Activated naive CD8-positive, alpha-beta T cell treated with anti-CD3 and anti-CD28 coated beads, Interleukin-2, amount 10 ng/mL, durations not matched to agents 7 days and 5 days (primary cell): ENCODE measurements at regions not wholly inside any gene's neighbourhood (a gene's known extent, or its start where the extent isn't known, plus 50 kb on each side); places are given as distances from the start of the nearest gene placed in this dataset.

Experiments
- ATAC-seq: fragments of 150-1000 bp; cut with Tn5 transposase; one replicate; pipeline ENCODE4 v1.10.0; 2021; ENCODE audit warnings: low read depth, moderate library complexity
- POLR2A ChIA-PET: fragments of 350-600 bp; sonication (Branson Sonifier 250); formaldehyde crosslinking; loops from one replicate; lab custom pipeline; 2021; ENCODE audit warnings: antibody characterized with exemption; lab: Charles Lee
- DNase-seq: peaks from one replicate; pipeline ENCODE4 v3.0.0; 2021
- H3K27ac Mint-ChIP-seq: one replicate; pipeline ENCODE4 v1.8.0; 2022; ENCODE audit warnings: mild to moderate bottlenecking, mixed read lengths
- H3K27me3 Mint-ChIP-seq: one replicate; pipeline ENCODE4 v1.8.0; 2022; ENCODE audit warnings: mild to moderate bottlenecking, moderate library complexity, mixed read lengths
- H3K36me3 Mint-ChIP-seq: one replicate; pipeline ENCODE4 v1.8.0; 2021; ENCODE audit warnings: mild to moderate bottlenecking, mixed read lengths
- H3K4me1 Mint-ChIP-seq: one replicate; pipeline ENCODE4 v1.8.0; 2021; ENCODE audit warnings: mixed read lengths
- H3K4me3 Mint-ChIP-seq: one replicate; pipeline ENCODE4 v1.8.0; 2022; ENCODE audit warnings: mild to moderate bottlenecking, moderate library complexity, mixed read lengths
- H3K9me3 Mint-ChIP-seq: one replicate; pipeline ENCODE4 v1.8.0; 2021; ENCODE audit warnings: mixed read lengths

- no peak for ATAC-seq
- DNase-seq = no peak
- Mint-ChIP-seq H3K27ac (no peak overlapping the region), H3K9me3 (no peaks in the 10 kb centered on the region), H3K4me1 (peaks cover 5% of the 10 kb centered on the region), H3K27me3 (peaks cover 4% of the 10 kb centered on the region), H3K4me3 (no peak overlapping the region), H3K36me3 (no peaks in the 10 kb centered on the region)
- POLR2A ChIA-PET = interaction anchor here (1.3 kb wide), 1 partner anchor 63 kb away, joined by 4 read pairs; no protein-coding TSS in a partner anchor
Measured at GRCh38 chr5:126715765-126716164, 61.2 kb upstream of the LMNB1 start.

- no peak overlapping the region for H3K4me3 Mint-ChIP-seq
- POLR2A ChIA-PET = no interaction called here
- peaks cover 4% of the 10 kb centered on the region for H3K27me3 Mint-ChIP-seq
- no peak for ATAC-seq
- DNase-seq = no peak
- peaks cover 5% of the 10 kb centered on the region for H3K4me1 Mint-ChIP-seq
- no peaks in the 10 kb centered on the region for H3K36me3 Mint-ChIP-seq
- no peaks in the 10 kb centered on the region for H3K9me3 Mint-ChIP-seq
- no peak overlapping the region for H3K27ac Mint-ChIP-seq
Measured at GRCh38 chr5:126716861-126717260, 60.1 kb upstream of the LMNB1 start.

DNA sequence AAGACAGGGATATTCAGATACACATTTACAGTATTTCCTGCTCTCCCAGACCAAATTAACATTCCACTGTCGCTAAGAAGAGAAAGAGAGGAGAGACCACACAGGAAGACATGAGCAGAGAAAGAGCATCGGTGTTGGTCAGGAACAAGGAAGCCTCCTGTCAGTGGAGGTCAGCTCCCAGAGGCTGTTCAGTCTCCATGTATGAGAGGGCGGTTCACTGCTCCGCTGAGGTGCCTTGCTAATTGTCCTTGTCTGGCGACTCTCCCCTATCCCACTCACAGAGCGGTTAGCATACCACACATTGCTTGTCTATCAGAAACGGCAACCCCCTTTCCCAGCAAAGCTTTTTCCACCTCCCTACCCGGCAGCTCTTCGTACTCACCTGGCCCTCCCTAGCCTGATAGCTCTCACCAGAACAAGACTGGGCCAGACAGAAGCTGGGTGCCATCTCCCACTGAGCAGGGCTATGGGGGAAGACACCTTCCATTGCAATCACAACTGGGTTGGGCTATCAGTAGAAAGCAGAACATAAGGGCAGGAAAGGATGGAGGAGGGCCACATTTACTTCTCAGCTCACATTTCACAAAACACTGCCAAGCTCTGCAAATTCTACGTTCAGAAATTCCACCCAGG lies 58.6 kb upstream of the LMNB1 start:
- Mint-ChIP-seq H3K27ac (no peak overlapping the region), H3K27me3 (peaks cover 4% of the 10 kb centered on the region)
- POLR2A ChIA-PET = interaction anchor here (0.8 kb wide), 1 partner anchor 67 kb away, joined by 3 read pairs; no protein-coding TSS in a partner anchor

GRCh38 chr5:126720369-126720768 lies 56.6 kb upstream of the LMNB1 start:
- ATAC-seq (no peak), DNase-seq (no peak)
- POLR2A ChIA-PET = no interaction called here
- no peaks in the 10 kb centered on the region for H3K36me3 Mint-ChIP-seq
- no peak overlapping the region for H3K4me3 Mint-ChIP-seq
- no peaks in the 10 kb centered on the region for H3K9me3 Mint-ChIP-seq
- H3K27me3 Mint-ChIP-seq = peaks cover 4% of the 10 kb centered on the region
- peaks cover 7% of the 10 kb centered on the region for H3K4me1 Mint-ChIP-seq
- no peak overlapping the region for H3K27ac Mint-ChIP-seq

More for the DNA sequence above, 58.6 kb upstream of the LMNB1 start:
- peaks cover 5% of the 10 kb centered on the region for H3K4me1 Mint-ChIP-seq
- no peak for DNase-seq
- H3K9me3 Mint-ChIP-seq = no peaks in the 10 kb centered on the region
- no peaks in the 10 kb centered on the region for H3K36me3 Mint-ChIP-seq
- no peak overlapping the region for H3K4me3 Mint-ChIP-seq
- ATAC-seq = no peak

GRCh38 chr5:126723643-126724042 lies 53.3 kb upstream of the LMNB1 start:
- Mint-ChIP-seq H3K9me3 (no peaks in the 10 kb centered on the region), H3K4me3 (no peak overlapping the region), H3K27ac (no peak overlapping the region), H3K27me3 (peaks cover 2% of the 10 kb centered on the region), H3K4me1 (peaks cover 2% of the 10 kb centered on the region), H3K36me3 (no peaks in the 10 kb centered on the region)
- ATAC-seq (no peak), DNase-seq (no peak)
- POLR2A ChIA-PET = interaction anchor here (1.3 kb wide), 1 partner anchor 54 kb away, joined by 10 read pairs; the partner anchor contains the start of gene LMNB1
